ENCODE measurements at regions not wholly inside any gene's neighbourhood (a gene's known extent, or its start where the extent isn't known, plus 50 kb on each side); places are given as distances from the start of the nearest gene placed in this dataset.
"Not testable (repeated sequence)": the region's sequence is repeated elsewhere in the genome, so short reads cannot be mapped to it uniquely, and the experiment has no call there.

- DNase-seq (ENCODE audit: low spot score) = no peak
Measured at GRCh38 chr12:125310461-125310860, 245.2 kb downstream of the AACS start.

GRCh38 chr12:125311050-125311449, 245.8 kb downstream of the AACS start:
- no peak for DNase-seq (ENCODE audit: low spot score)

- DNase-seq (ENCODE audit: low spot score) = no peak
Measured at GRCh38 chr12:125312471-125312870, 247.2 kb downstream of the AACS start.

GRCh38 chr12:125314051-125314755, 249.0 kb downstream of the AACS start:
- no peak for DNase-seq (ENCODE audit: low spot score)

- no peak for DNase-seq (ENCODE audit: low spot score)
Measured at GRCh38 chr12:125315771-125316170, 250.5 kb downstream of the AACS start.

- DNase-seq (ENCODE audit: low spot score) = no peak
Measured at GRCh38 chr12:125320177-125320576, 254.9 kb downstream of the AACS start.

- no peak for DNase-seq (ENCODE audit: low spot score)
Measured at GRCh38 chr12:125324861-125325490, 259.7 kb downstream of the AACS start.

GRCh38 chr12:125329239-125330102, 264.2 kb downstream of the AACS start:
- DNase-seq (ENCODE audit: low spot score) = no peak

- DNase-seq (ENCODE audit: low spot score) = peak; percentile 38
Measured at GRCh38 chr12:125330645-125331341, 265.6 kb downstream of the AACS start.

GRCh38 chr12:125331342-125332052, 266.3 kb downstream of the AACS start:
- no peak for DNase-seq (ENCODE audit: low spot score)

GRCh38 chr12:125332900-125333299, 267.7 kb downstream of the AACS start:
- no peak for DNase-seq (ENCODE audit: low spot score)

GRCh38 chr12:125336246-125336645, 271.0 kb downstream of the AACS start:
- no peak for DNase-seq (ENCODE audit: low spot score)

- DNase-seq (ENCODE audit: low spot score) = peak; percentile 69
Measured at GRCh38 chr12:125340791-125341190, 275.6 kb downstream of the AACS start.

GRCh38 chr12:125341422-125341821, 276.2 kb downstream of the AACS start:
- DNase-seq (ENCODE audit: low spot score) = no peak

- no peak for DNase-seq (ENCODE audit: low spot score)
Measured at GRCh38 chr12:125343649-125344048, 278.4 kb downstream of the AACS start.

- DNase-seq (ENCODE audit: low spot score) = no peak
Measured at GRCh38 chr12:125346362-125346761, 281.1 kb downstream of the AACS start.

GRCh38 chr12:125351788-125352187, 286.6 kb downstream of the AACS start:
- no peak for DNase-seq (ENCODE audit: low spot score)

- DNase-seq (ENCODE audit: low spot score) = not testable (repeated sequence)
Measured at GRCh38 chr12:125353002-125353401, 287.8 kb downstream of the AACS start.

- DNase-seq (ENCODE audit: low spot score) = no peak
Measured at GRCh38 chr12:125353871-125354270, 288.6 kb downstream of the AACS start.

GRCh38 chr12:125355614-125356013, 290.4 kb downstream of the AACS start:
- no peak for DNase-seq (ENCODE audit: low spot score)

- no peak for DNase-seq (ENCODE audit: low spot score)
Measured at GRCh38 chr12:125356111-125356510, 290.9 kb downstream of the AACS start.

- no peak for DNase-seq (ENCODE audit: low spot score)
Measured at GRCh38 chr12:125357561-125357960, 292.3 kb downstream of the AACS start.
